OCI-LY3 (cell line): ENCODE measurements at regions not wholly inside any gene's neighbourhood (a gene's known extent, or its start where the extent isn't known, plus 50 kb on each side); places are given as distances from the start of the nearest gene placed in this dataset.

Source experiments
- CTCF ChIP-seq: fragments of 200-600, 300-600 bp; sonication (generic); IDR thresholded peaks from 2 replicates; pipeline ENCODE4 v1.5.1; 2014; ENCODE audit warnings: antibody characterized with exemption, low read length, low read depth
- EZH2phosphoT487 ChIP-seq: fragments of 200-600 bp; shearing (Covaris generic); IDR thresholded peaks from 2 replicates; pipeline ENCODE4 v1.6.1; 2018; ENCODE audit warnings: antibody characterized with exemption, mixed run types, low read depth

- TF ChIP-seq CTCF (no peak), EZH2phosphoT487 (no peak)
These were observed 377.7 kb downstream of the THBS2 start for GRCh38 chr6:168875811-168876576.
